NCI-H2171 (cell line): ENCODE measurements at regions not wholly inside any gene's neighbourhood (a gene's known extent, or its start where the extent isn't known, plus 50 kb on each side); places are given as distances from the start of the nearest gene placed in this dataset.
A peak's percentile ranks its signal among the peaks of the same experiment; 100 is the strongest.

Source experiments
- DNase-seq: peaks from one replicate; lab custom pipeline; 2025; lab: John Stamatoyannopoulos, UW

DNA sequence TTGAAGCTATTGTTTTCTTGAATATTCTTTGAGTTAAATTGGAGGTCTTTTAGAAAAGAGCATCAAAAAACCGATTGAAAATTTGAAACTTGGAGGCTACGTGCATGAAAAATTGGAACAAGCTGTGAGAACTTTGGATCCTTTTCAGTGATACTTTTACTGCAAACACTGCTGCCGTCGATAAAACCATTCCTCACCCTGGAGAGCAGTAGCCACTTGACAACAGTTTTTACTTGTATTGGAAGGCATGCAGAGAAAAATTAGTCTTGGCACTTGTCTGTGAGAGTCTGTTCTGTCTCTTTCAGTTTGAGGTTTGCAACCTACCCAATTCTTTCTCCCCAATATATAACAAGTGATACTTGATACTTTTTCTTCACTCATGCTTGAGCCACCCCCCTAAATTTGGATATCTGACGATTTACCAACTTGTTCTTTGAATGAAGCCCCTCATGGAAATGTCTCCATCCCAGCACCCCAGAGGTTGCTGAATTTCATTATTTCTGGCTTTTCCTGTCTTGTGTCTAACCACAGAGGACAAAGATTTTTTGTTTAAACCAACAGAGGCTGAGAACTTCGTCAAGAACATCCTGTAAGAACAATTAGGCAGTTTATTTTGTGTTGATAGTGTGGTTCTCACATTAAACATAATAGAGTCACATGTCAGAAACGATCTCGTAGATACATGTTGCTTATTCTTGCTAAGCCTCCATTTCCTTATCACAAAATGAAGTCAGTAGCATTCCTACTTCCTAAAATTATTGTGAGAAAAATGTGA lies 307.3 kb upstream of the PLSCR5 start:
- no peak for DNase-seq

DNA sequence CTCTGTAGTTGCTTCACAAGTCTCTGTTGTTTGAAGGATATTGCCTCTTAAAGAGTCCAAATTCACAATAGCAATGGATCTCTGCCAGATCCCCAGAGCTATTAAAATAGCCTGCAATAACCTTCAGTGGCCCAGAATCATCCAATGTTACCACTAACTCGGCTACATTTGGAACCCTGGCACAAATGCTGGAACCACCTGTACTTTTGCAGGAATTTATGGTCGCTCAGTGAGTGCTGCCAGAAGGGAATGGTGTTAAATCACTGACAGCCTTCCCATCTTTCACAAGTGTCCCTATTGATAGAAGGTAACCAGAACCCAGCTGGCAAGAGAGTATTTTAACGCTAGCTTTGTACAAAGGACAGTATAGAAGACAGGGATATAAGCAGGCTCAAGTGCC lies 298.8 kb upstream of the PLSCR5 start:
- no peak for DNase-seq

DNA sequence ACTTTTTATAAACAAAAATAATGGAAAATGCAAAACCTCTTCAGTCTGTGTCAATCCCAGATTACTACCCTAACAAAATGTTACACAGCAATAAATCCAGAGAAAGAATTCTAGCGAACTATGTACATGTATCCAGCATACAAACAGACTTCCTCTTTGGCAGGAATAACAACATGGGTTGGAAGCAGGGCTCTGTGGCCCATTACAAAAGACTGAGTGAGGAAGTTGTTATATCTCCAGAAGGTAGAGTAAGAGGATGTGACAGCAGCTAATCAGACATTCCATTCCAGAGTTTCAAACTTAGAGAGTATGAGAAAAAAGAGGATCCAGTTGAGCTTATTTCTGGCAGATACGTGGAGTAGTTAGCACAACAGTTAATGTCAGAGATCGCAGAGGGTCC lies 294.0 kb upstream of the PLSCR5 start:
- no peak for DNase-seq

DNA sequence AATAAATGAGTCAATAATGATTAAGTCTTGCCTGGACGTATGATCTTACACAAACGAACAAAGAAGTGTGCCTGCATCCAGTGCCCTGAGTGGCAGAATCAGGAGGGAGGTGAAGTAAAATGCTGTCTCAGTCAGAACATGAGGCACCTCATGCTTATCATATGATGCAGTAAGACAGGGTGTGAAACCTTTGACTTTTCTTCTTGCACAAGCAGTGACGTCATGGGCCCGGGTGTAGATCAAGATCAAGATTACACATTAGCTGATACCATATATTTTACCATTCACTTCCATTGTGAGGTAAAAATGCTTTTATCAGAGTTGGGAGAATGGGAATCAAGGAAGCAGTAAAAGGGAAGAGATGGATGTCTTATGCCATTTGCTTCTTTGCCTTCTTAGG lies 291.6 kb upstream of the PLSCR5 start:
- no peak for DNase-seq

DNA sequence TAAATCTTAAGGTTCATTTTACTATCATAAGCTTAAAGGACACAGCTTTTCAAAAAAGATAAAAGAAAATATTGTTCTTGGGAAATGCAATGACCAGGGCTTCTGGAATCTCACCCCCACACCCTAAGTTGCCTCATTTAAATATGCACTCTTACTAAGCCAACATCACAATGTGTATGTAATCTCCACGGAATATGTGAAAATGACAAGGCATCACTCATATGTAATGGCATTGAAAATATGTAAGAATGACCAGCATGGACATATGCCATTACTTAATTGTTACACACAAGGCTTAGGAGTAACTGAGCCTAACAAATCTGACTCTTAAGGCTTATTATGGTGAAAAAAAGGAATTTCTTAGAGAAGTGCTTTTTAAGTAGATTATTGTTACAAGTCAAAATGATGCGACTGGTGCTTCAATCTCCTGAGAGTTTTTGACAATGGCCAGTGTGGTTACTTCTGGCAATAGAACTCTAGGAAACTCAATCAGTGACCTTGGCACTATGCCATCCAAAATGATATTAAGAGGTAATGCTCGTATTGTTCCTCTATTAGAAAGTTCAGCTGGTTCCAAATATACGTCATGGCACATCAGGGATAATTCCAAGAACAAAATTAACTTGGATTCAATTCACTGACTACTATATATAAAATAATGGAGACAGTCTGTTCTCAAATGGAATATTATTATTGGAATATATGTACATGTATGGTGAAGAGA lies 290.0 kb upstream of the PLSCR5 start:
- DNase-seq, result no peak

- DNase-seq, result no peak
Observed at GRCh38 chr3:146894406-146894805, 289.3 kb upstream of the PLSCR5 start.

DNA sequence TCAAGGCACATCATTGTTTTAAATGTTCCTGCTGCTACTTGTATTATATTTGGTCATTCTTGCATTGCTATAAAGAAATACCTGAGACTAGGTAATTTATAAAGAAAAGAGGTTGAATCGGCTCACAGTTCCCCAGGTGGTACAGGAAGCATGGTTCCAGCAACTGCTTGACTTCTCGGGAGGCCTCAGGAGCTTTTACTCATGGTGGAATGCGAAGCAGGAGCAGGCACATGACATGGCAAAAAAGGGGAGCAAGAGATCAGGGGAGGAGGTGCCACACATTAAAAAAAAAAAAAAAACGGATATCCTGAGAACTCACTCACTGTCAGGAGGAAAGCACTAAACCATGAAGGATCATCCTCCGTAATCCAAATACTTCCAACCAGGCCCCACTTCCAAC lies 286.9 kb upstream of the PLSCR5 start:
- no peak for DNase-seq

- DNase-seq, result no peak
Observed at GRCh38 chr3:146889626-146890025, 284.5 kb upstream of the PLSCR5 start.

- no peak for DNase-seq
Observed at GRCh38 chr3:146888176-146888575, 283.0 kb upstream of the PLSCR5 start.

- DNase-seq, result no peak
Observed at GRCh38 chr3:146884721-146885120, 279.6 kb upstream of the PLSCR5 start.

- no peak for DNase-seq
Observed at GRCh38 chr3:146884296-146884695, 279.1 kb upstream of the PLSCR5 start.

DNA sequence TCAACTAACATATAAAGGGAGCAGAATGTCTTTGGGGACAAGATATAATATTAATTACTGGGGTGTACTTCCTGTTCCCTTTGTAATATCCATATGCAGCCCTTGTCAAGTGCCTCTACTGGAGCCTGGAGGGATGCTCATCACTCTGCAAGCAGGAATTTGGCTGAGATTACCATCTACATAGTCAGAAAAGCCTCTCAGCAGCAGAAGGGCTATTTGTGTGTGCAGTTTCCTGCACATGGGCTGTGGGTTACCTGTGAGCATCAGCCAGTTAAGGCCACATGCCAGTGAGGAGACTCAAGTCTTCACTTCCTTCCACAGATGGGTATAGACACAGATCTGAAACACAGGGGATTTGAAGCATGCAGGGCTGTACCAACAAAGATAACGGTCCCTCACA lies 278.1 kb upstream of the PLSCR5 start:
- no peak for DNase-seq

- DNase-seq, result no peak
Observed at GRCh38 chr3:146881966-146882760, 277.0 kb upstream of the PLSCR5 start.

DNA sequence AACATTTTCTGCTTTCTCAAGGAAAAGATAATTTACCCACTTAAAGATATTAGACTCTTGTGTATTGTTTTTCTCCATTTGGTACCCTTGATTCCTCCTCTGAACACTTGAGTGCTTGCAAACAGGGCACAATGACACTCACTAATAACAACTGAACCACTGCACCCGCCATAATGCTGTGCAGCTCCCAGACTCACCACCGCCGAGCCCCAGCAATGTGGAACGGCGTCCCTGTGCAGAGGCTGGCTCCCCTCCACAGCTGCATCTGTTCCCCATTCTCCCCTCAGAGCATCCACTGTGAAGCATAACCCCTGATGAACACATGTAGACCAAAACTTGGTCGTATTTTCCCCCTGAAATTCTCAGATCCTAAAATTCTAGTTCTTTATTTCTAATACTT lies 276.2 kb upstream of the PLSCR5 start:
- no peak for DNase-seq

- no peak for DNase-seq
Observed at GRCh38 chr3:146873748-146874147, 268.6 kb upstream of the PLSCR5 start.

GRCh38 chr3:146865175-146865755 lies 260.1 kb upstream of the PLSCR5 start:
- DNase-seq, result peak; percentile 26

DNA sequence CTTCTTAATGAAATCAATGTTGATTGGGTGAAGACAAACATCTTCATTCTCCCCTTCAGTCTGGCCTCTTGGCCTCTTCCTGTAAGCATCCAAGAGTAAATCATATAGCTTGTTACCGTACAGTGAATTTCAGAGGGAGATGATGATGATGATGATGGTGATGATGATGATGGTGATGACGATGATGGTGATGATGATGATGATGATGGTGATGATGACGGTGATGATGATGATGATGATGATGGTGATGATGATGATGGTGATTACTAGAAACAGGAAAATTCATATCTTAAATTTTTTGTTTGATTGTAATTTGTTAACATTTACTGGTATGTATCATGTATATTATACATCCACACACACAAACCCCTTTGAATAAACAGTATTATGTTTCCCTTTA lies 256.1 kb upstream of the PLSCR5 start:
- no peak for DNase-seq

DNA sequence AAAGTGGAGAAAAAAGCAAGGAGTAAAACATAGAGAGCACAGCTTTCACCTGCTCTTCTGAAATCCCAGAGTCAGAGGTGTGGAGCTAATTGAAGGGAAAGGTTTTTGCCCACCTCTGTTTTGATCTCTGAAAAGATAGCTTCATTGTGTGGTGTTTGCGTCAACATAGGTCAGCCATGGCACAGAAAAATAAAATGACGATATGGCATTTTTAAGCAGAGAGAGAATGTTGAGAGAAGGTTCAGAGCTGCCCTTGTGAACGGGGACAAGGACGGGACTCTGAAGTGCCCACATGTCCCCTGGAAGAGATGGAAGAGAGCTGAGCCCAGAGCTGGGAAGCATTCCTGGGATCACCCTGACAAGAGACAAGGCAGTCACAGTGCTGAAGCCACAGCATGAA lies 249.4 kb upstream of the PLSCR5 start:
- DNase-seq, result no peak

- no peak for DNase-seq
Observed at GRCh38 chr3:146851665-146852064, 246.5 kb upstream of the PLSCR5 start.

GRCh38 chr3:146845361-146845760 lies 240.2 kb upstream of the PLSCR5 start:
- DNase-seq, result no peak

- DNase-seq, result no peak
Observed at GRCh38 chr3:146843476-146843875, 238.3 kb upstream of the PLSCR5 start.

GRCh38 chr3:146839727-146840375 lies 234.7 kb upstream of the PLSCR5 start:
- DNase-seq, result no peak
